Upper lobe of left lung (tissue), 4 donors: ENCODE measurements at regions not wholly inside any gene's neighbourhood (a gene's known extent, or its start where the extent isn't known, plus 50 kb on each side); places are given as distances from the start of the nearest gene placed in this dataset.

Source experiments
- EP300 ChIP-seq, 4 donors: sonication (generic); formaldehyde crosslinking; IDR thresholded peaks; one replicate each; pipeline ENCODE4 v1.5.1; 2017; ENCODE audit warnings: antibody characterized with exemption in 4 of 4, control low read depth in 2 of 4
- TF ChIP-seq, protein P1 (sequence below), 6 experiments: fragments of 450-650 bp in 4 of 6; fragments of 200-600 bp in 2 of 6; sonication (generic) in 2 of 6; IDR thresholded peaks; one replicate each; pipeline ENCODE4 v1.5.1; 2016 to 2019; ENCODE audit warnings: antibody characterized with exemption in 6 of 6

DNA sequence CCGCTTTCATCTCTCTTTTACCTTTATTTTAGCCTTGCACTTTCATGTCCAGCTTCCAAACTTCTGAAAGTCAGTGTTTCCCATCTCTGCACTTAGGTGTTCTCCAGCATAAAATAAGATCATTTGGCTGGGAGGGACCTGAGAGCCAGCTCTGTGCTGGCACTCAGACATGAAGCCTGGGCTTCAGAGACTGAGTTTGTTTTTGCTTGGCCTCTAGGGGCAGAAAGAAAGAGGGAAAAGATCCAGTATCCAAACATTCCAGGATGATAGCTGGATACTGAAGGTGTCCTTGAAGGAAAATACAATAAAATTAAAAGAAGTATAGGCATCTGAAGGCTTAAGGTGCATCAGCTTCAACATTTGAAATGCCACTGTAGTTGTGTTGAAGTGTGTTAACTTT is 202.4 kb upstream of the ZIC3 start:
- TF ChIP-seq, protein P1, sequence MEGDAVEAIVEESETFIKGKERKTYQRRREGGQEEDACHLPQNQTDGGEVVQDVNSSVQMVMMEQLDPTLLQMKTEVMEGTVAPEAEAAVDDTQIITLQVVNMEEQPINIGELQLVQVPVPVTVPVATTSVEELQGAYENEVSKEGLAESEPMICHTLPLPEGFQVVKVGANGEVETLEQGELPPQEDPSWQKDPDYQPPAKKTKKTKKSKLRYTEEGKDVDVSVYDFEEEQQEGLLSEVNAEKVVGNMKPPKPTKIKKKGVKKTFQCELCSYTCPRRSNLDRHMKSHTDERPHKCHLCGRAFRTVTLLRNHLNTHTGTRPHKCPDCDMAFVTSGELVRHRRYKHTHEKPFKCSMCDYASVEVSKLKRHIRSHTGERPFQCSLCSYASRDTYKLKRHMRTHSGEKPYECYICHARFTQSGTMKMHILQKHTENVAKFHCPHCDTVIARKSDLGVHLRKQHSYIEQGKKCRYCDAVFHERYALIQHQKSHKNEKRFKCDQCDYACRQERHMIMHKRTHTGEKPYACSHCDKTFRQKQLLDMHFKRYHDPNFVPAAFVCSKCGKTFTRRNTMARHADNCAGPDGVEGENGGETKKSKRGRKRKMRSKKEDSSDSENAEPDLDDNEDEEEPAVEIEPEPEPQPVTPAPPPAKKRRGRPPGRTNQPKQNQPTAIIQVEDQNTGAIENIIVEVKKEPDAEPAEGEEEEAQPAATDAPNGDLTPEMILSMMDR (IDR thresholded peaks at IDR 0.05) = no peak
- TF ChIP-seq EP300 (IDR thresholded peaks at IDR 0.05) = no peak
